PC-9 (cell line): ENCODE measurements at regions not wholly inside any gene's neighbourhood (a gene's known extent, or its start where the extent isn't known, plus 50 kb on each side); places are given as distances from the start of the nearest gene placed in this dataset.

ENCODE experiments used
- BruUV-seq: library from RNA; stranded (reverse); fragments of 400-500 nt; replicated peaks from 2 replicates; lab custom pipeline; 2021; lab: Mats Ljungman, UMichigan
- CTCF ChIA-PET: fragments of 300-600 bp; sonication (Branson Sonifier 250); formaldehyde crosslinking; loops from one replicate; lab custom pipeline; 2022; ENCODE audit warnings: antibody characterized with exemption; lab: Charles Lee
- POLR2A ChIA-PET: fragments of 300-600 bp; sonication (Branson Sonifier 250); formaldehyde crosslinking; loops from one replicate; lab custom pipeline; 2022; ENCODE audit warnings: antibody characterized with exemption; ENCODE audit not compliant: unreplicated experiment; lab: Charles Lee
- DNase-seq, 2 experiments: peaks; one replicate each; pipeline versions ENCODE4 v3.0.0 to v3.0.0-alpha.2; 2015 to 2022; ENCODE audit warnings: mixed read lengths in 1 of 2
- H2AFZ ChIP-seq: fragments of 200-600 bp; sonication (generic); 2 replicates; pipeline ENCODE4 v1.8.1; 2017; ENCODE audit warnings: antibody characterized with exemption
- H3F3A ChIP-seq: fragments of 200-600 bp; sonication (generic); 2 replicates; pipeline ENCODE4 v1.8.1; 2017; ENCODE audit warnings: antibody characterized with exemption, mild to moderate bottlenecking, low read depth; ENCODE audit not compliant: insufficient read depth
- H3K27ac ChIP-seq: fragments of 200-600 bp; sonication (generic); 2 replicates; pipeline ENCODE4 v1.6.1; 2016; ENCODE audit warnings: mixed run types
- H3K27me3 ChIP-seq: fragments of 200-600 bp; sonication (generic); 2 replicates; pipeline ENCODE4 v1.6.1; 2016; ENCODE audit warnings: low read depth, mixed run types; ENCODE audit not compliant: insufficient read depth
- H3K36me3 ChIP-seq: fragments of 200-600 bp; sonication (generic); 2 replicates; pipeline ENCODE4 v1.6.1; 2016; ENCODE audit warnings: low read depth, mixed run types
- H3K4me1 ChIP-seq: fragments of 200-600 bp; sonication (generic); replicated peaks from 2 replicates; pipeline ENCODE4 v1.6.1; 2016; ENCODE audit warnings: mixed run types; ENCODE audit not compliant: insufficient read depth
- H3K4me2 ChIP-seq: fragments of 200-600 bp; sonication (generic); 2 replicates; pipeline ENCODE4 v1.6.1; 2017; ENCODE audit warnings: mixed run types
- H3K4me3 ChIP-seq: fragments of 200-600 bp; sonication (generic); 2 replicates; pipeline ENCODE4 v1.6.1; 2016; ENCODE audit warnings: mixed run types
- H3K79me2 ChIP-seq: fragments of 200-600 bp; sonication (generic); 2 replicates; pipeline ENCODE4 v1.6.1; 2017; ENCODE audit warnings: low read depth, mixed run types
- H3K9me2 ChIP-seq: fragments of 200-600 bp; sonication (generic); 2 replicates; pipeline ENCODE4 v1.8.1; 2017; ENCODE audit warnings: mild to moderate bottlenecking; ENCODE audit not compliant: insufficient read depth
- H3K9me3 ChIP-seq: fragments of 200-600 bp; sonication (generic); 2 replicates; pipeline ENCODE4 v1.8.1; 2016; ENCODE audit warnings: low read depth; ENCODE audit not compliant: insufficient read depth
- H4K20me1 ChIP-seq: fragments of 200-600 bp; sonication (generic); 2 replicates; pipeline ENCODE4 v1.8.1; 2017; ENCODE audit not compliant: insufficient read depth
- CTCF ChIP-seq: fragments of 200-600 bp; sonication (generic); conservative IDR thresholded peaks from 2 replicates; pipeline ENCODE4 v1.6.1; 2017; ENCODE audit warnings: mixed run types, antibody characterized with exemption, mild to moderate bottlenecking, moderate library complexity
- EZH2 ChIP-seq: fragments of 200-600 bp; sonication (generic); IDR thresholded peaks from 2 replicates; pipeline ENCODE4 v1.8.0; 2017; ENCODE audit warnings: antibody characterized with exemption, low read depth
- intact Hi-C: fragments of 100-400 bp; cut with micrococcal nuclease; formaldehyde crosslinking; loops from one replicate; pipeline ENCODE4 v1.10.0; 2022; ENCODE audit not compliant: unreplicated experiment

- CTCF ChIA-PET = no interaction called here
- Histone ChIP-seq H3K9me2 (no peaks in the 10 kb centered on the region), H2AFZ (no peak overlapping the region), H3K27me3 (no peaks in the 10 kb centered on the region), H3K9me3 (no peaks in the 10 kb centered on the region), H3K27ac (no peak overlapping the region), H3K36me3 (no peaks in the 10 kb centered on the region), H3K4me3 (no peak overlapping the region), H4K20me1 (no peaks in the 10 kb centered on the region), H3F3A (no peaks in the 10 kb centered on the region), H3K4me1 (no peaks in the 10 kb centered on the region), H3K79me2 (no peaks in the 10 kb centered on the region), H3K4me2 (no peak overlapping the region)
- intact Hi-C loops = no loop called here
- TF ChIP-seq CTCF (no peak), EZH2 (no peak)
- no TSS peak for BruUV-seq
- DNase-seq = no peak
- POLR2A ChIA-PET = no interaction called here
Observed at GRCh38 chr2:82968358-82968757, 1490.7 kb downstream of the SUCLG1 start.

GRCh38 chr2:82964341-82964740 is 1494.7 kb downstream of the SUCLG1 start:
- H3K4me3 ChIP-seq = no peak overlapping the region
- H3K9me2 ChIP-seq = no peaks in the 10 kb centered on the region
- no peaks in the 10 kb centered on the region for H3K9me3 ChIP-seq
- no peak overlapping the region for H2AFZ ChIP-seq
- DNase-seq = no peak
- CTCF ChIA-PET = no interaction called here
- no TSS peak for BruUV-seq
- no peaks in the 10 kb centered on the region for H3K4me1 ChIP-seq
- no peaks in the 10 kb centered on the region for H3K36me3 ChIP-seq
- intact Hi-C loops = no loop called here
- no peak overlapping the region for H3K4me2 ChIP-seq
- POLR2A ChIA-PET = interaction anchor here (0.7 kb wide), 1 partner anchor 63 kb away, joined by 7 read pairs; no protein-coding TSS in a partner anchor
- H3K27ac ChIP-seq = no peak overlapping the region
- TF ChIP-seq CTCF = no peak
- no peak for TF ChIP-seq EZH2
- no peaks in the 10 kb centered on the region for H3K27me3 ChIP-seq
- H3K79me2 ChIP-seq = no peaks in the 10 kb centered on the region
- H3F3A ChIP-seq = no peaks in the 10 kb centered on the region
- no peaks in the 10 kb centered on the region for H4K20me1 ChIP-seq

- TF ChIP-seq EZH2 (no peak), CTCF (no peak)
- H3K4me1 ChIP-seq = no peaks in the 10 kb centered on the region
- H3K36me3 ChIP-seq = no peaks in the 10 kb centered on the region
- ChIA-PET POLR2A (no interaction called here), CTCF (no interaction called here)
- H3K9me2 ChIP-seq = no peaks in the 10 kb centered on the region
- H4K20me1 ChIP-seq = no peaks in the 10 kb centered on the region
- DNase-seq = no peak
- H3F3A ChIP-seq = no peaks in the 10 kb centered on the region
- no TSS peak for BruUV-seq
- no peak overlapping the region for H3K4me3 ChIP-seq
- no peaks in the 10 kb centered on the region for H3K9me3 ChIP-seq
- no peak overlapping the region for H3K27ac ChIP-seq
- H3K79me2 ChIP-seq = no peaks in the 10 kb centered on the region
- no peak overlapping the region for H2AFZ ChIP-seq
- no peak overlapping the region for H3K4me2 ChIP-seq
- H3K27me3 ChIP-seq = no peaks in the 10 kb centered on the region
- intact Hi-C loops = no loop called here
Observed at GRCh38 chr2:82959727-82960126, 1499.4 kb downstream of the SUCLG1 start.
